HG02938 (cell line): ENCODE measurements at regions not wholly inside any gene's neighbourhood (a gene's known extent, or its start where the extent isn't known, plus 50 kb on each side); places are given as distances from the start of the nearest gene placed in this dataset.
A peak's percentile ranks its signal among the peaks of the same experiment; 100 is the strongest.

Source experiments
- ATAC-seq: cut with Tn5 transposase; IDR thresholded peaks from one replicate; pipeline ENCODE4 v1.9.1; 2021; ENCODE audit warnings: mild to moderate bottlenecking, moderate library complexity; ENCODE audit not compliant: unreplicated experiment

- no peak for ATAC-seq
Observed at GRCh38 chr7:106606120-106606519, 54.8 kb downstream of the CCDC71L start.

GRCh38 chr7:106604971-106605370, 56.0 kb downstream of the CCDC71L start:
- no peak for ATAC-seq

GRCh38 chr7:106604303-106604924, 56.5 kb downstream of the CCDC71L start:
- no peak for ATAC-seq

- no peak for ATAC-seq
Observed at GRCh38 chr7:106603346-106603745, 57.6 kb downstream of the CCDC71L start.

DNA sequence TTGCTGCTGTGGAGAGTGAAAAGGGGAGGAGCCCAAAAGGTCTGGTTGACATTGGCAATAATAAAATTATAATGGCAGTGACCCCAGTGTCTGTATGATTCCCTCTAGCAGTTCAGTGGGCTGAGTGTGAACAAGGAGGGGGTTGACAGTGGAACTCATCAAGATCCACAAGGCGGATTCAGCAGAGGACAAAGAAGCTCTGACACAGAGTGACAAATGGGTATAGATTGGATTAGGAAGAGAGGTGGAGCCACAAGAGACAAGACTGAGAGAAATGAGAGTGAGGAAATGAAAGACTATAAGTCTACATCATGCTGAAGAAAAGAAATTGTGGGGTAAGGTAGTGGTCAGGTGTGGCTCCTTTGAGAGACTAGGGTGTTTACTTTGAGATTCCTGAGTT, 58.9 kb downstream of the CCDC71L start:
- ATAC-seq, result no peak

- ATAC-seq, result no peak
Observed at GRCh38 chr7:106600569-106601373, 60.2 kb downstream of the CCDC71L start.

- no peak for ATAC-seq
Observed at GRCh38 chr7:106599343-106599698, 61.6 kb downstream of the CCDC71L start.

- ATAC-seq, result peak; percentile 96
Observed at GRCh38 chr7:106598663-106599342, 62.2 kb downstream of the CCDC71L start.

DNA sequence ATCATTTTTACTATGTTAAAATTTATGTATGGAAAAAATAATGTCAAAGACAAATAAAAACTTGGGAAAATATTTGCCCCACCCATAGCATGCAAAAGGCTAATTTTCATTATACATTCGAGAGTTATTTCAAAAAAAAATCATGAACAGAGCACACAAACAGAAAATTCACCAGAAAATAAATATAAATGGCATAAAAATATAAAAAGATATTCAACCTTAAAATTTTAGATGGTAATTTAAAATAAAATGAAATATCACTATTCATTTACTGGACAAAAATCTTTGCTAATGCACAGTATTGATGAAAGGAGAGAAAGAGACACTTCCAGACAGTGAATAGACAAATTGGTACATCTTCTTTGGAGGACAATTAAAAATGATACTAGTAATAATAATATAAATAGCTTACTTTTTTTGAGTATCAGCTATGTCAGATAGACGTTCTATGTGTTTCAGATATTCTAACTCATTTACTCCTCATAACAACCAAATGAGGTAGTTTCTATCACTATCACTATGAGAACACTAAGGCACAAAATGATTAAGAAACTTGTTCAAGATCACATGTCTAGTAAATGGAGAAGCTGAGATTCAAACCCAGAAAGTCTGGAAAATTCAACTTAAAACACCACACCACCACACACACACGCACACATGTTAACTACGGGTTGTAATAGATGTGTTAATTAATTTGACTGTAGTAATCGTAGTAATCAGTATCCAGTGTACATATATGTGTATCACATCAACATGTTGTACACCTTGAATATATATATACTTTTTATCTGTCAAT, 63.0 kb downstream of the CCDC71L start:
- ATAC-seq, result no peak

- no peak for ATAC-seq
Observed at GRCh38 chr7:106597014-106597413, 63.9 kb downstream of the CCDC71L start.

- ATAC-seq, result no peak
Observed at GRCh38 chr7:106595922-106596321, 65.0 kb downstream of the CCDC71L start.

GRCh38 chr7:106593028-106593417, 67.9 kb downstream of the CCDC71L start:
- ATAC-seq, result no peak

DNA sequence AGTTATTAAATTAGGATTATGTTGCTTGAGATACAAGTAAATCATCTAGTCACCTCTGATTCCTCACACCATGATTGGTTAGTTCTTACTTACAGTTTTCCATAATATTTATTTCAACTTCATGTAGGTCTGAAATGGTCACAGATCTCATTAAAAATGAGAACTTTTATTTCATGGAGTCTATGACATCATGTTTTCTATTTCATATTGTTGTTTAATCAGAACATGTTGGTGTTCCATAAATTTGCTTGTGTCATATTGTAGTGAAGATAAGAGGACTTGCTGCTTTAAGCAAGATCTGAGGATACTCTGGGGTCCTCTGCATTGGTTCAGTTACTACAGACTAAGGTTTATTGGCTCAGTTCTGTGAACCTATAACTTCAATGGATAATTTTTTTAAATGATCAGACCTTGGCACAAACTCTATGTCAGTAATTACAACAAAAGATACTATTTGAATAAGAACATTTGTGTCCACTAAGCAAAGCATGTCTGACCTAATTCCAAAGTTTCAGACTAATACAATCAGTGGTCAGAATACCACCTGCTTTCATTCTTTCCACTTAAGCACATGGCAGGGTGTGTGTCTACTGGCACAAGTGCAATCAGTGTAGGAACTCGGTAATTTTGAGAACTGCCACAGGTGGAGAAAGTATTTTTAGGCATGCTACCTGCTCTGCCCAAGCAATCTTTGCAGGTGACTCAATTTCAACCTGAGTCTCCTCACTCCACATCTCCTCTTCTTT, 68.5 kb downstream of the CCDC71L start:
- ATAC-seq, result no peak

GRCh38 chr7:106591146-106591545, 69.8 kb downstream of the CCDC71L start:
- no peak for ATAC-seq

- ATAC-seq, result no peak
Observed at GRCh38 chr7:106590209-106590816, 70.6 kb downstream of the CCDC71L start.

DNA sequence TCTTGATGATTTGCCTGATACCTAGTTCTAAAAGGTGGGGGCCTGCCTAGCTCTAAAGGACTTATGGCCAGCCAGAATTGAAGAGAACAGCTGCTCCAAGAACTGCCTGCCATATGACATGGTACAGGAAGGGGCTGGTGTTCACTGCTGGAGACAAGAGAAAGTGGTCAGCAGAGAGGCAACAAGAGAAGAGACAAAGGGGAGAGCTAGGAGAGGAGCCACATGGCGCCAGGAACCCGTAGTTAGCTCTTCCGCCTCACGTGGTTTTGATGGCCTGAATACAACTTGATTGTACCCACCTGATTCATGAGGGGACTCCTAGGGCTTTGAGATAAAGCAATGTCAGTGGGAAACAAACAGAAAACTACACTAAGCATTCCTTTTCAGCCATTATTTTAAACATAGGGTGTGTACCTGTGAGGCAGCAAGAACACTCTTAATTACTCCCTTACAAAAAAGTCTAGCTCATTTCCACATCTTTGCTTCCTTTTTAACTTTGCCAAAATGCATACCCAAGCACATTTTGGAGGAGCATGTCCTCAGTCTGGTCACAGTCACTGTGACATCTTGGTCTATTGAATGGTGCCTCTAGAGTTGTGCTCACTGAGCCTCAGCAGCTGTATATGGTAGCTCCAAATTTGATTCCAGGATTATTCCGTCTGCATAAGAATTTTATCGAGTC, 71.6 kb downstream of the CCDC71L start:
- no peak for ATAC-seq

DNA sequence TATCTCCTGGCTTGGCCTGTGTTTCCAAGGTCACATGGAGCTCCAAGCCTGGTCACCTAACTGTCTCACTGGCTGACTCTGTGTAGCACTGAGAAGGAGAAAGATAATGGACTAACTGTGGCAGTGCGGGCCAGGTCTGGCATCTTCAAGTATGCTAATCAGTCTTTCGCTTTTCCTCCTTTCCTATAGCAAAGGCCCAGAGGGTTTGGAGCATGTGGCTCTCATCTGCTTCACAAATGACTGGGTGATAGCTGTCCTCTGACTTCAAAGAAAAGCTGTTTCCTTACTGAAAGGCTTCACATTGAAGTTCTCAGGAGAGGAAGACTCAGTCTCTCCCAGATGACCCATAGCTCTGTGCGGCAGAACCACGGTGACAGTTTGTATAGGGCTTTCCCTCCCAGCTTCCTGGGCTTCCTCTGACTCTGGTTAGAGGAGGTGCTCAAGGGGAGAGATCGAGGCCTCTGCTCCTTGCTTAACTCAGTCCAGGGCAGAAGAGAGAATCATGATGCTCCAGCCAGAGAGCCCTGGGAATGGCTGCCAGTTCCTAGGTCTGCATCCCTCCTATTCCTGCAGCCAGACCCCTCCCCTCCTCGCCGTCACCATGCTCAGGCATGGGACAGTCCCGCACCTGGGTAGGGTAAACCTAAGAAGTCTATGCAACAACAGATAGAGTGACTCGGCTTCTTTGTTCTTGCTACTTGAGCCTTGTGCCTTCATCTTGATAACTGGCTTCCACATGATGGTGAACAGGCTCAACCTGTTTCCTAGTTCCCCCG, 72.3 kb downstream of the CCDC71L start:
- ATAC-seq, result no peak

GRCh38 chr7:106584914-106585759, 75.8 kb downstream of the CCDC71L start:
- ATAC-seq, result no peak
